Stimulated activated effector memory CD8-positive, alpha-beta T cell treated with anti-CD3 and anti-CD28 coated beads, Interleukin-12 subunit alpha, Interleukin-12 subunit beta, amount 100 ng/mL, for 72 hours (primary cell): ENCODE measurements at regions not wholly inside any gene's neighbourhood (a gene's known extent, or its start where the extent isn't known, plus 50 kb on each side); places are given as distances from the start of the nearest gene placed in this dataset.
"Not testable (repeated sequence)": the region's sequence is repeated elsewhere in the genome, so short reads cannot be mapped to it uniquely, and the experiment has no call there.

Experiments
- ATAC-seq: fragments of 150-1000 bp; cut with Tn5 transposase; 2 replicates; pipeline ENCODE4 v1.10.0; 2021
- DNase-seq, 2 donors: peaks; one replicate each; pipeline ENCODE4 v3.0.0; 2021 to 2022; ENCODE audit warnings: low spot score in 2 of 2
- H3K27ac Mint-ChIP-seq: one replicate; pipeline ENCODE4 v1.8.0; 2022; ENCODE audit warnings: mild to moderate bottlenecking, mixed read lengths
- H3K36me3 Mint-ChIP-seq: one replicate; pipeline ENCODE4 v1.8.0; 2022; ENCODE audit warnings: mild to moderate bottlenecking, mixed read lengths
- H3K4me1 Mint-ChIP-seq: one replicate; pipeline ENCODE4 v1.8.0; 2022; ENCODE audit warnings: mixed read lengths
- H3K4me3 Mint-ChIP-seq: one replicate; pipeline ENCODE4 v1.8.0; 2022; ENCODE audit warnings: mild to moderate bottlenecking, mixed read lengths
- H3K9me3 Mint-ChIP-seq: one replicate; pipeline ENCODE4 v1.8.0; 2022; ENCODE audit warnings: mixed read lengths

DNA sequence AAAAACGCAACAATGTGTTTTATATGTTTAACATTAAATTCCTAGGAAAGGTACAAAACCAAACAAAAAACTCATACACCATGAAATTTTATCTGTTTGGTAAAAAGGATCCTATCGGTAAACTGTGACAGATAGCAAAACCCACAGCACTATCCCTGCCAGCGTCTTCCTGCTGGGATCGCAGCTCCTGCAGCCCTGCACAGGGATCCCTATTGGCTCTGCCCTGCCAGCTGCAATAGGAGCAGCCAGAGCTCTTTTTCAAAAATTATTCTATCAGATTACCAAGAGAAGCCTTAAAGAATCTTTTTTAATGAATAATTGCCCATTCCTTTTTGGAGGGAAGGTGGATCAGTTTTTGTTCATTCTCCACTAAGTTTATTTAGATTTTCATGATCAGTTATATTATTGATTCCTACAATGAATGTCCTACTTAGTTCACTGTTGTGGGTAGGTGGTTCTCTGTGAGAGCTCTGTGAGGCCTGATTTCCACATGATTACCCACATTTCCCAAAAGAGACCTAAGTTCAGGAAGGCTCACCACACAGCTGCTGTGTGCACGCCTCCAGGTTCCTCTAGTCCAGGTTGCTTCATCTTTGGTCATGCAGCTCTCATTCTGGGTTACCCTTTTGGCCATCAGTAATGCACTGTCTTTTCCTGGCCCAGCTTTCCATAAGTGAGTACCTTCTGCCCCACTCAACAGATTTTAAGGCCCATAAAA lies 293.8 kb downstream of the FRK start:
- Mint-ChIP-seq H3K36me3 (no peaks in the 10 kb centered on the region), H3K27ac (no peak overlapping the region), H3K4me3 (no peak overlapping the region), H3K4me1 (no peaks in the 10 kb centered on the region), H3K9me3 (peaks cover 3% of the 10 kb centered on the region)
- DNase-seq (no peak), ATAC-seq (no peak)

GRCh38 chr6:115765966-115766365 lies 294.7 kb downstream of the FRK start:
- H3K4me3 Mint-ChIP-seq: no peak overlapping the region
- no peak overlapping the region for H3K27ac Mint-ChIP-seq
- DNase-seq (no peak), ATAC-seq (no peak)
- H3K36me3 Mint-ChIP-seq: no peaks in the 10 kb centered on the region
- H3K9me3 Mint-ChIP-seq: peaks cover 3% of the 10 kb centered on the region
- no peaks in the 10 kb centered on the region for H3K4me1 Mint-ChIP-seq

DNA sequence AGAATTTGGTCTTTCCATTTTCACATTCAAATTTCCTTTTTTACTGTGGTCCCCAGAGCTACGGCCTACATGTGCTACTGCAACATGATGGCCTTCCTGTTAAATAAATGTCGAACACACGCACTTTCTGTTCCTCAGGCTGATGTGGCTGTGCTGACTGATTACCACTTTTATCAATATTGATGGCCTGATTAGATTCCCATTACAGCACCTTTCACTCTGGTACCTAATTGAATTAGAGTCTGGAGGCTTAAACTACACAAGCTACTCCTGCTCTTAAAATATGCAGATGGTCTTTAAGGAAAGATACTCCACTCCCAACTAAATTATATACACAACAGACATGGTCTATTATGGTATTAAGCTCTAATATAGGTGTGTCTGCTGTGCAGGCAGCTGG lies 301.6 kb downstream of the FRK start:
- H3K9me3 Mint-ChIP-seq: peaks cover 6% of the 10 kb centered on the region
- no peak for DNase-seq
- no peak overlapping the region for H3K27ac Mint-ChIP-seq
- no peaks in the 10 kb centered on the region for H3K36me3 Mint-ChIP-seq
- no peaks in the 10 kb centered on the region for H3K4me1 Mint-ChIP-seq
- H3K4me3 Mint-ChIP-seq: no peak overlapping the region
- no peak for ATAC-seq

DNA sequence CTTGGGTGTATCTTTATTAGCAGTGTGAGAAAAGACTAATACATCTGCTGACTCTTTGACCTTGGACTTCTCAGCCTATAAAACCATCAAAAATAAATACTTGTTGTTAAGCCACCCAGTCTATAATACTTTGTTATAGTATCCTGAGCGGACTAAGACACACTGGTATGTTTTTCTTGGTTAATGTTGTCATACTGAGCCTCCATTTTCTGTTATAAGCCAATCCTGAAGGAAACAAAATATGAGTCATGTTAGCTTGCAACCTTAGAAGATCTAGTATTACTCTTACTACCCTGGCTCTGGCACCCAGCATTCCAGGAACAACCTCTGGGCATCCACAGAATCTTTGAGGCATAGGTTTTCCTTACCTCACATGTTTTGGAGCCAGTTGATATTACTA lies 307.2 kb downstream of the FRK start:
- no peaks in the 10 kb centered on the region for H3K4me1 Mint-ChIP-seq
- H3K9me3 Mint-ChIP-seq: peaks cover 13% of the 10 kb centered on the region
- H3K27ac Mint-ChIP-seq: no peak overlapping the region
- H3K4me3 Mint-ChIP-seq: no peak overlapping the region
- H3K36me3 Mint-ChIP-seq: no peaks in the 10 kb centered on the region
- ATAC-seq (no peak), DNase-seq (no peak)

DNA sequence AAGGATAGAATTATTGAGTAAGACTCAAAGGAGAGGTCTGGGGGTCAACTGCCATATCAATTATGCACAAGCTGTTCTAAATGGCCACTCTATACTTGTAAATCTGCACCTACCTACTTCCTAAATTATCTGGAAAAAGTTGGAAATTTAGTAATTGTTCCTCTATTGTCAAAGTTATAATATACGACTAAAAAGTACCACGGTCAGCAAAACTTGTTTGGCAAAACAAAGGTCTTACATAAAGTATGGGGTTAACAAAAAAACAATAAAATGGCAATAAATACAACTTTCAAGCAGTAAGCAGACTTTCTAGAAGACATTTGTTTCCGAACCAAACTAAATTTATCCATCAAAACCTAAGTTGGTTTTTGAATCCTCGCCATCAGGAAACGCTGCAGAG lies 309.7 kb downstream of the FRK start:
- Mint-ChIP-seq H3K9me3 (peaks cover 9% of the 10 kb centered on the region), H3K36me3 (no peaks in the 10 kb centered on the region), H3K4me1 (no peaks in the 10 kb centered on the region), H3K4me3 (no peak overlapping the region), H3K27ac (no peak overlapping the region)
- ATAC-seq: no peak
- DNase-seq: no peak

- DNase-seq (no peak), ATAC-seq (no peak)
- no peaks in the 10 kb centered on the region for H3K4me1 Mint-ChIP-seq
- H3K27ac Mint-ChIP-seq: no peak overlapping the region
- H3K4me3 Mint-ChIP-seq: no peak overlapping the region
- peaks cover 7% of the 10 kb centered on the region for H3K9me3 Mint-ChIP-seq
- H3K36me3 Mint-ChIP-seq: no peaks in the 10 kb centered on the region
Measured at GRCh38 chr6:115750292-115750691, 310.4 kb downstream of the FRK start.

DNA sequence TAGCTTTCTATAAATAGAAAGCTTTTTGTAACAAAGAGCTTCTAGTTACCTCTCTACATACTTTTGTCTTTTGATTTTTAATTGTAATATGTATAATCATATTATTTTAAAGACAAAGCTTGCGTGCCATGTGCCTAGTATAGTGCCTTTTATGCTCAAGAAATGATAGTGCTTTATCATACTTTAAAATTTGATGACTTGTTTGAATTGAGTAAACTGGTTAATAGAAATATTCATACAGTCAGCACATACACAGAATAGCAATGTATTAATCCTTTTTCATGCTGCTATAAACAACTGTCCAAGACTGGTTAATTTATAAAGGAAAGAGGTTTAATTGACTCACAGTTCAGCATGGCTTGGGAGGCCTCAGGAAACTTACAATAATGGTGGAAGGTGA lies 313.0 kb downstream of the FRK start:
- H3K4me1 Mint-ChIP-seq: no peaks in the 10 kb centered on the region
- no peak overlapping the region for H3K27ac Mint-ChIP-seq
- ATAC-seq (no peak), DNase-seq (no peak)
- H3K4me3 Mint-ChIP-seq: no peak overlapping the region
- no peaks in the 10 kb centered on the region for H3K36me3 Mint-ChIP-seq
- peaks cover 11% of the 10 kb centered on the region for H3K9me3 Mint-ChIP-seq

DNA sequence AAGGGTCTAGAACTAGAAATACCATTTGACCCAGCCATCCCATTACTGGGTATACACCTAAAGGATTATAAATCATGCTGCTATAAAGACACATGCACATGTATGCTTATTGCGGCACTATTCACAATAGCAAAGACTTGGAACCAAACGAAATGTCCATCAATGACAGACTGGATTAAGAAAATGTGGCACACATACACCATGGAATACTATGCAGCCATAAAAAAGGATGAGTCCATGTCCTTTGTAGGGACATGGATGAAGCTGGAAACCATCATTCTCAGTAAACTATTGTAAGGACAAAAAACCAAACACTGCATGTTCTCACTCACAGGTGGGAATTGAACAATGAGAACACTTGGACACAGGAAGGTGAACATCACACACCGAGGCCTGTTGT lies 314.1 kb downstream of the FRK start:
- DNase-seq, ATAC-seq, H3K27ac Mint-ChIP-seq, H3K4me1 Mint-ChIP-seq, H3K4me3 Mint-ChIP-seq, H3K36me3 Mint-ChIP-seq: not testable (repeated sequence)
- H3K9me3 Mint-ChIP-seq: peaks cover 13% of the 10 kb centered on the region

- DNase-seq: no peak
- Mint-ChIP-seq H3K9me3 (peaks cover 16% of the 10 kb centered on the region), H3K4me3 (no peak overlapping the region), H3K4me1 (no peaks in the 10 kb centered on the region), H3K27ac (no peak overlapping the region), H3K36me3 (no peaks in the 10 kb centered on the region)
- no peak for ATAC-seq
Measured at GRCh38 chr6:115740907-115741306, 319.8 kb downstream of the FRK start.

GRCh38 chr6:115735610-115736009 lies 325.1 kb downstream of the FRK start:
- no peaks in the 10 kb centered on the region for H3K4me1 Mint-ChIP-seq
- peaks cover 7% of the 10 kb centered on the region for H3K9me3 Mint-ChIP-seq
- no peak overlapping the region for H3K27ac Mint-ChIP-seq

GRCh38 chr6:115733426-115733825 lies 327.3 kb downstream of the FRK start:
- H3K36me3 Mint-ChIP-seq: no peaks in the 10 kb centered on the region
- no peaks in the 10 kb centered on the region for H3K4me1 Mint-ChIP-seq
- ATAC-seq: no peak

More at GRCh38 chr6:115735610-115736009, 325.1 kb downstream of the FRK start:
- DNase-seq: no peak
- H3K4me3 Mint-ChIP-seq: no peak overlapping the region
- no peak for ATAC-seq
- no peaks in the 10 kb centered on the region for H3K36me3 Mint-ChIP-seq

GRCh38 chr6:115729036-115729435 lies 331.7 kb downstream of the FRK start:
- no peak for DNase-seq
- H3K4me1 Mint-ChIP-seq: no peaks in the 10 kb centered on the region

More at GRCh38 chr6:115733426-115733825, 327.3 kb downstream of the FRK start:
- DNase-seq: no peak
- no peak overlapping the region for H3K27ac Mint-ChIP-seq
- peaks cover 7% of the 10 kb centered on the region for H3K9me3 Mint-ChIP-seq
- H3K4me3 Mint-ChIP-seq: no peak overlapping the region

DNA sequence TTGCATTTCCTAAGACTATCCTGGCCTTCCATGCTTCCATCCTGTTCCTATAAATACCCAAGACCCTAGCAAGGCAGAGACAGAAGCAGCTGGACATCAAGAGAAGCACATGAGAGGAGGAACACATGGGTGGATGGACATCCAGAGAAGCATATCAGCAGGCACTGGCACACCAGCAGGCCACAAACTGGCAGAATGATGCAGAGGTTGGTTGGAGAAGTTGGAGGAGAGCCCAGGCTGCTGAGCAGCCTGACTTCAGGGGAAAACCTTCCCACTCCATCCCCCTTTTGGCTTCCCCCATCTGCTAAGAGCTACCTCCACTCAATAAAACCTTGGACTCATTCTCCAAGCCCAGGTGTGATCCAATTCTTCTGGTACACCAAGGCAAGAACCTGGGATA lies 332.5 kb downstream of the FRK start:
- no peak for ATAC-seq
- H3K36me3 Mint-ChIP-seq: no peaks in the 10 kb centered on the region
- no peak overlapping the region for H3K27ac Mint-ChIP-seq

More at GRCh38 chr6:115729036-115729435, 331.7 kb downstream of the FRK start:
- H3K36me3 Mint-ChIP-seq: no peaks in the 10 kb centered on the region
- H3K4me3 Mint-ChIP-seq: no peak overlapping the region
- H3K9me3 Mint-ChIP-seq: peaks cover 9% of the 10 kb centered on the region
- H3K27ac Mint-ChIP-seq: no peak overlapping the region
- no peak for ATAC-seq

DNA sequence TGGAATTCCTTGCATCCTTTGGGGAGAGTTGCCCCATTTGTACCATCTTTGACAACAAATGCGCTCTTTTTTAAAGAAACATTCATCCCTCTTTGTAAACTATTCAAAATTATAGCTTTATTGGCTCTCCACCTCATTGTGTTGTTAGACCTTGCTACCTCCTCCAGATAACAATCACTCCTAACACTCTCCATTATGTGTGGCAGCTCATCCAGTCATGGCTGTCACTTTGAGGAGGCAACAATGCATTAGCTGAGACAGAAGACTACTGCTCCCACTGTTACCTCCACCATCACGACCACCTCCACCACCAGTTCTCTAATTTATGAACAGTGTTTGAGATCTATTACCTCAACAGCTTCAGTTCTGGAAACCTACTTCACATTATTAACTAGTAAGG lies 339.1 kb downstream of the FRK start:
- H3K4me3 Mint-ChIP-seq: no peak overlapping the region
- peaks cover 2% of the 10 kb centered on the region for H3K9me3 Mint-ChIP-seq
- no peaks in the 10 kb centered on the region for H3K4me1 Mint-ChIP-seq
- no peaks in the 10 kb centered on the region for H3K36me3 Mint-ChIP-seq
- ATAC-seq (no peak), DNase-seq (no peak)
- no peak overlapping the region for H3K27ac Mint-ChIP-seq

More for the DNA sequence above, 332.5 kb downstream of the FRK start:
- Mint-ChIP-seq H3K4me3 (no peak overlapping the region), H3K9me3 (peaks cover 9% of the 10 kb centered on the region), H3K4me1 (no peaks in the 10 kb centered on the region)
- DNase-seq: no peak

- peaks cover 2% of the 10 kb centered on the region for H3K9me3 Mint-ChIP-seq
- ATAC-seq: no peak
- DNase-seq: no peak
- H3K4me3 Mint-ChIP-seq: no peak overlapping the region
- H3K27ac Mint-ChIP-seq: no peak overlapping the region
- no peaks in the 10 kb centered on the region for H3K36me3 Mint-ChIP-seq
- H3K4me1 Mint-ChIP-seq: no peaks in the 10 kb centered on the region
Measured at GRCh38 chr6:115720900-115721299, 339.8 kb downstream of the FRK start.

DNA sequence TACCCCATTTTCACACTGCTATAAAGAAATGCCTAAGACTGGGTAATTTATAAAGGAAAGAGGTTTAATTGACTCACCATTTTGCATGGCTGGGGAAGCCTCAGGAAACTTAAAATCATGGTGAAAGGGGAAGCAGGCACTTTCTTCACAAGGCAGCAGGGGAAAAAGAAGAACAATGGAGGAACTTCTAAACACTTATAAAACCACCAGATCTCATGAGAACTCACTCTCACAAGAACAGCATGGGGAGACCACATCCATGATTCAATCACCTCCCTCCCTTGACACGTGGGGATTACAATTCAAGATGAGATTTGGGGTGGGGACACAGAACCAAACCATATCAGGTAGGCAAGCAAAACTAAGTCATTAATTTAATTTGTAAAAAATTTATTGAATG lies 343.2 kb downstream of the FRK start:
- DNase-seq (no peak), ATAC-seq (no peak)
- no peak overlapping the region for H3K4me3 Mint-ChIP-seq
- H3K36me3 Mint-ChIP-seq: no peaks in the 10 kb centered on the region
- no peaks in the 10 kb centered on the region for H3K4me1 Mint-ChIP-seq
- peaks cover 5% of the 10 kb centered on the region for H3K9me3 Mint-ChIP-seq
- no peak overlapping the region for H3K27ac Mint-ChIP-seq

GRCh38 chr6:115717062-115717461 lies 343.6 kb downstream of the FRK start:
- no peak overlapping the region for H3K27ac Mint-ChIP-seq

More at GRCh38 chr6:115717062-115717461, 343.6 kb downstream of the FRK start:
- no peaks in the 10 kb centered on the region for H3K4me1 Mint-ChIP-seq
- H3K4me3 Mint-ChIP-seq: no peak overlapping the region
- no peaks in the 10 kb centered on the region for H3K36me3 Mint-ChIP-seq
- ATAC-seq: no peak
- peaks cover 5% of the 10 kb centered on the region for H3K9me3 Mint-ChIP-seq
- no peak for DNase-seq
